Left lung (tissue), 4 donors: ENCODE measurements at regions not wholly inside any gene's neighbourhood (a gene's known extent, or its start where the extent isn't known, plus 50 kb on each side); places are given as distances from the start of the nearest gene placed in this dataset.

Experiments used
- ATAC-seq: fragments of 200-7000 bp; cut with Tn5 transposase; one replicate; pipeline ENCODE4 v1.9.1; 2020; ENCODE audit warnings: moderate library complexity
- DNase-seq, 4 donors: peaks; one replicate each; pipeline ENCODE4 v3.0.0-alpha.2; 2013 to 2020
- H3K27ac ChIP-seq, 2 donors: fragments of 200-600 bp; sonication (generic) in 1 of 2; one replicate each; pipeline versions ENCODE4 v1.5.0 to v1.8.0; 2020 to 2021
- H3K27me3 ChIP-seq, 2 donors: fragments of 200-600 bp; sonication (generic) in 1 of 2; one replicate each; pipeline versions ENCODE4 v1.5.0 to v1.8.0; 2020 to 2021
- H3K36me3 ChIP-seq, 2 donors: fragments of 200-600 bp; sonication (generic) in 1 of 2; one replicate each; pipeline versions ENCODE4 v1.5.0 to v1.8.0; 2020 to 2021
- H3K4me1 ChIP-seq, 2 donors: fragments of 200-600 bp; one replicate each; pipeline ENCODE4 v1.8.0; 2021
- H3K4me3 ChIP-seq, 2 donors: fragments of 200-600 bp; sonication (generic) in 1 of 2; one replicate each; pipeline versions ENCODE4 v1.5.0 to v1.8.0; 2020 to 2021; ENCODE audit warnings: mild to moderate bottlenecking in 1 of 2
- H3K9me3 ChIP-seq, 2 donors: fragments of 200-600 bp; sonication (generic) in 1 of 2; one replicate each; pipeline versions ENCODE4 v1.5.0 to v1.8.0; 2020 to 2021
- CTCF ChIP-seq, 2 donors: fragments of 200-600 bp; sonication (generic) in 1 of 2; IDR thresholded peaks; one replicate each; pipeline versions ENCODE4 v1.5.0 to v1.8.0; 2021; ENCODE audit warnings: antibody characterized with exemption in 2 of 2
- intact Hi-C, 2 donors: fragments of 100-400 bp; cut with DNase I; formaldehyde crosslinking; loops; one replicate each; pipeline versions ENCODE4 v1.11.2 to v1.14.2; 2022
- donor health status: DM: no; HTN: yes; CAD: no.
- donor health status: DM: no; HTN: no; CAD: no.

- Histone ChIP-seq H3K4me1 (no peaks in the 10 kb centered on the region), H3K9me3 (no peaks in the 10 kb centered on the region), H3K27me3 (no peaks in the 10 kb centered on the region), H3K27ac (no peak overlapping the region), H3K36me3 (no peaks in the 10 kb centered on the region), H3K4me3 (no peak overlapping the region)
- intact Hi-C loops: no loop called here
- no peak for TF ChIP-seq CTCF (IDR thresholded peaks at IDR 0.05)
- ATAC-seq (no peak), DNase-seq (no peak)
These were observed 76.3 kb downstream of the FAT3 start for GRCh38 chr11:92300876-92301275.

GRCh38 chr11:92302770-92303169 lies 78.2 kb downstream of the FAT3 start:
- no peak for ATAC-seq
- DNase-seq: no peak
- no peak for TF ChIP-seq CTCF (IDR thresholded peaks at IDR 0.05)
- no peaks in the 10 kb centered on the region for H3K9me3 ChIP-seq
- no peaks in the 10 kb centered on the region for H3K36me3 ChIP-seq
- no peaks in the 10 kb centered on the region for H3K27me3 ChIP-seq
- no peak overlapping the region for H3K4me3 ChIP-seq
- intact Hi-C loops: no loop called here
- no peaks in the 10 kb centered on the region for H3K4me1 ChIP-seq
- H3K27ac ChIP-seq: no peak overlapping the region

- H3K36me3 ChIP-seq: no peaks in the 10 kb centered on the region
- H3K4me3 ChIP-seq: no peak overlapping the region
- no peaks in the 10 kb centered on the region for H3K9me3 ChIP-seq
- H3K4me1 ChIP-seq: no peaks in the 10 kb centered on the region
- intact Hi-C loops: no loop called here
- TF ChIP-seq CTCF (IDR thresholded peaks at IDR 0.05): no peak
- ATAC-seq (no peak), DNase-seq (no peak)
- no peak overlapping the region for H3K27ac ChIP-seq
- no peaks in the 10 kb centered on the region for H3K27me3 ChIP-seq
These were observed 79.7 kb downstream of the FAT3 start for GRCh38 chr11:92304271-92304670.

- no peaks in the 10 kb centered on the region for H3K4me1 ChIP-seq
- no peak overlapping the region for H3K27ac ChIP-seq
- no peak overlapping the region for H3K4me3 ChIP-seq
- H3K36me3 ChIP-seq: no peaks in the 10 kb centered on the region
- ATAC-seq (no peak), DNase-seq (no peak)
- intact Hi-C loops: no loop called here
- TF ChIP-seq CTCF (IDR thresholded peaks at IDR 0.05): no peak
- no peaks in the 10 kb centered on the region for H3K9me3 ChIP-seq
- no peaks in the 10 kb centered on the region for H3K27me3 ChIP-seq
These were observed 82.4 kb downstream of the FAT3 start for GRCh38 chr11:92306966-92307510.

- no peaks in the 10 kb centered on the region for H3K4me1 ChIP-seq
These were observed 83.7 kb downstream of the FAT3 start for GRCh38 chr11:92308366-92308765.

More at GRCh38 chr11:92308366-92308765, 83.7 kb downstream of the FAT3 start:
- TF ChIP-seq CTCF (IDR thresholded peaks at IDR 0.05): no peak
- DNase-seq: no peak
- no peaks in the 10 kb centered on the region for H3K36me3 ChIP-seq
- no peak for ATAC-seq
- no peaks in the 10 kb centered on the region for H3K27me3 ChIP-seq
- no peak overlapping the region for H3K27ac ChIP-seq
- intact Hi-C loops: no loop called here
- H3K4me3 ChIP-seq: no peak overlapping the region
- H3K9me3 ChIP-seq: no peaks in the 10 kb centered on the region
